ENCODE measurements at regions not wholly inside any gene's neighbourhood (a gene's known extent, or its start where the extent isn't known, plus 50 kb on each side); places are given as distances from the start of the nearest gene placed in this dataset.
"Not testable (repeated sequence)": the region's sequence is repeated elsewhere in the genome, so short reads cannot be mapped to it uniquely, and the experiment has no call there.

DNA sequence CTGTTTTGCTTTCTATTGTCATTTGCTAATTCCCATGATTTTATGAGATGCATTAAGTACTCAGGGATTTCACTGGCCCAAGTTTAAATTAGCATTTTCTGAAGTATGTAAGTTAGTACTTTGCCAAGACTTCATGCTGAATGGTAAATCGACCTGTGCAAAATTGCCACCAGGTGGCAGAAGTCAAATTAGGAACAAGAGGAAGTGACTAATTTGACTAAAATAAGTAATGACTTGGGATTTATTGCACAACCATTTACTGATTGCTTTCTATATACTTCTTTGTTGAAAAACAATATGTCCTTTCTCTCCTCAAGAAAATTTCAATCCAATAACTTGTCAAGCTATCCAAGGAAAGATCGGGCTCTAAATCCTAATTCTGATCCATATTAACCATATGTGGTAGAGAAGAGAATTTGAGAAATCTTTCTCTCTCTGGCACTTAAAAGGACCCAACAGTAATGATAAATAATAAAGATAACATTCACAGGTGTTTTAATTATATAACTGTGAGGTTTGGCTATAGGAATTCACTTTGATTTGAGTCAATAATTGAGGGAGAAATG is 253.7 kb upstream of the CHORDC1 start:
- DNase-seq (ENCODE audit: low read depth), result peak; percentile 1

DNA sequence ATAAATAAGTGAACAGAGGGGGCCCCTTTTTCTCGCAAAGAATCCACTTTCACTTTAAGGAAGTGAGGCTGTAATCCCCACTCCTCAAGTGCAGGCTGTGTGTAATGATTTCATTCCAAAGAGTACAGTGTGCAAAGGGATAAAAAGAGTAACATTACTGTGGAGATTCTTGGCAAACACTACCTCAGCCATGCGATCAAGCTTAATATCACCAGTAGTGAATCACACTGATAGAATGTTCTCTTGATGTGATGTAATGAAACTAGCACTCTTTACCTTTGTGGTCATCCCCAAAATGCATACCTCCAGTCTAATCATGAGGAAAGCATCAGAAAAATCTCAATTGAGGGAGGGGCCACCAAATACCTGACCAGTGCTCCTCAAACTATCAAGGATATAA is 246.1 kb upstream of the CHORDC1 start:
- DNase-seq (ENCODE audit: low read depth), result no peak

- DNase-seq (ENCODE audit: low read depth), result no peak
These were observed 242.7 kb upstream of the CHORDC1 start for GRCh38 chr11:90465553-90465952.

GRCh38 chr11:90455347-90455920 is 232.6 kb upstream of the CHORDC1 start:
- DNase-seq (ENCODE audit: low read depth), result not testable (repeated sequence)

DNA sequence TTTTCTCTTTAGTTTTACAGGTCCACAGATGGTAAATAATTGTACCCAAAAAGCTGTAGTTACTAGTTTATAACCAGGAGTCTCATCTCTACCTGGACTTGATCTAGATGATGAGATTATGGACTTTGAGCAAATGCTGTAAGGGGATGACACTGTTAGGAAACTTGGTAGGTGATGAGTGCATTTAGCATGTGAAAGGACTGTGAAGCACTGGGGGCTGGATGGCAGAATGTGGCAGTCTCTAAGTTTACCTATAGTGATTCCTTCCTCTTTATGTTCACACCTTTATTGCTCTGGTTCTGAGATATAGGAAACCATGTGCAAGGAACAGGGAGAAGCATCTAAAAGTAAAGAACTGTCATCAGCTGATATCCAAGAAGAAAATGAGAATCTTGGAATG is 230.7 kb upstream of the CHORDC1 start:
- no peak for DNase-seq (ENCODE audit: low read depth)

DNA sequence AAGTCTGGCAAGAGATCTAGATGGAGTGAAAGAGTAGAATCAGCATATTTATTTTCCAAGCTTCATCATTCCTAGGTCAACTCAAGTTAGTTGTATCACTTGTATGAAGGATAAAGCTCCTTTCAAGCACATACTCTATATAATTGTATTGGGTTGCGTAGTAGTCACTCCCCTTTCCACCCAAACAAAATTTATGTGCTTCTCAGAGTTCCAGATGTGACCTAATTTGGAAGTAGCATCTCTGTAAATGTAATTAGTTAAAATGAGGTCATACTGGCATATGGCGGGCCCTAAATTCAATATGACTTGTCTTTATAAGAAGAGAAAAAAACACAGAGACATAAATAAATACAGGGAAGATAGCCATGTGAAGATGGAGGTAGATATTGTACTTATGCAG is 226.8 kb upstream of the CHORDC1 start:
- no peak for DNase-seq (ENCODE audit: low read depth)

DNA sequence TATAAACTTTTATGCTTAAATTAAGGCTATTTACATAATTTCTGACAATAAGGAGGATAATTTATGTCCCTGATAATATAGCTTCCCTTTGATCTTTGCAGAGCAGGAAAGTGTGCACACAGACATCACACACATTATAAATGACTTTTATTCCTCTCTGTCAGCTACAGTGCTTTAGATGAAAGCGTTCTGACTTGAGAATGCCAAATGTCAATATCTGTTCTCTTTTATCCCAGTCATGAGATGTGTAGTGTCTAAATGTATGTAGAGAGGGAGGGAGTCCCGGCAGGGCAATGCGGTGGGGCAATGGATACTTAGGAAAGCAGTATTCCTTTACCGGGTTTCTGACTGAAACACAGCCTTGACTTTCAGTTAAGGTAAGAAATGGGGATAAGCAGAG is 225.4 kb upstream of the CHORDC1 start:
- DNase-seq (ENCODE audit: low read depth), result no peak

DNA sequence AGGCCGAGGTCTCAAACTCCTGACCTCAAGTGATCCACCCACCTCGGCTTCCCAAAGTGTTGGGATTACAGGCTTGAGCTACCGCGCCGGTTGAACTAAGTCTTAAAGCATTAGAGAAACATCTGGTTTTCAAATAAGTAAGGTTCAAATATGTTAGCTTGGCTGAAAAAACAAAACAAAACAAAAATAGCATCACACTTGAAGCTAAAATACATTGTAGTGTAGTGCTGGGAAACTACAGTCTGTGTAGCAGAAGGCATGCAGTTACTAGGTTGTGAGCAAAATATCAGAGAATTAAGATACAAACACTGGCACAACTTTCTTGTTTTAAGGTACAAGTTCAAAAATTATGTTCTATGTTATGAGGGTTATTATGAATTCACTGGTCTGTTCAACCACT is 224.8 kb upstream of the CHORDC1 start:
- no peak for DNase-seq (ENCODE audit: low read depth)

- no peak for DNase-seq (ENCODE audit: low read depth)
These were observed 223.4 kb upstream of the CHORDC1 start for GRCh38 chr11:90446207-90446606.

GRCh38 chr11:90438069-90438468 is 215.2 kb upstream of the CHORDC1 start:
- DNase-seq (ENCODE audit: low read depth), result no peak

- DNase-seq (ENCODE audit: low read depth), result no peak
These were observed 212.0 kb upstream of the CHORDC1 start for GRCh38 chr11:90434858-90435257.

GRCh38 chr11:90428836-90429235 is 206.0 kb upstream of the CHORDC1 start:
- no peak for DNase-seq (ENCODE audit: low read depth)

- no peak for DNase-seq (ENCODE audit: low read depth)
These were observed 203.6 kb upstream of the CHORDC1 start for GRCh38 chr11:90426442-90426841.

GRCh38 chr11:90423378-90423777 is 200.5 kb upstream of the CHORDC1 start:
- DNase-seq (ENCODE audit: low read depth), result no peak

- DNase-seq (ENCODE audit: low read depth), result not testable (repeated sequence)
These were observed 199.9 kb upstream of the CHORDC1 start for GRCh38 chr11:90422787-90423186.

DNA sequence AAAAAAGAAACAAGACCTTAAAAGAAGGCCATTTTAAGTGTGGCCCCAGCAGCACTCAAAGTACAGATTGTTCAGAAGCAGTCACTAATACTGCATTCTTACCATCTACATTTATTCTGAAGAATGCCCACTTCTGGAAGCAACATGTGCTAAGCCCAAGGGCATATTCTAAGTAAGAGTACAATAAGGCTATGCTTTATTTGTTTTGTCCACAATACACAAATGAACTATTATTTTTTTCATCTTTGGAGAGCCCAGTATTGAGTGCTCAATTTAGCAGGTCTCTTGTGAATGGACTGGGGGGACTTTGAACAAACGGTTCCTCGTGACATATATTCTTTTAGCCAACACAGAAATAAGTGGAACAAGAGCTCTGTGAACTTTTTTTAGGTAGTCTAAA is 191.4 kb upstream of the CHORDC1 start:
- no peak for DNase-seq (ENCODE audit: low read depth)

DNA sequence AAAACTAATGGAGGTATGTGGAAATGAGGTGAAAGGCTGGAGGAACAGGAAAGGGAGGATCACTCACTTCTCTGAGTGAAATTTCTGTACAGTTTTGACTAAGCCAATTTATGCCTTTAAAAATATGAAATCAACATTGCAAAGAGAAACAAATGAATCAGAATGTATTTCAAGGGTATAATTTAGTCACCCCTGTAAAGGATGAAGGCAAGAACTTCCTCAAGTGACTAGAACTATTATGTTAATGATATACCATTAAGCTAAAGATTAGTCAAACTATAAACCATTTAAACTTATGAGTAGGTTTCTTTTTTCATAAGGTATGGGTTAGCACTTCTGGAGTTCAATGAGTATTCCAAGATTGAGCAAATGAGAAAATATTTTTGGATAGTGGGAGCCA is 184.5 kb upstream of the CHORDC1 start:
- DNase-seq (ENCODE audit: low read depth), result no peak

DNA sequence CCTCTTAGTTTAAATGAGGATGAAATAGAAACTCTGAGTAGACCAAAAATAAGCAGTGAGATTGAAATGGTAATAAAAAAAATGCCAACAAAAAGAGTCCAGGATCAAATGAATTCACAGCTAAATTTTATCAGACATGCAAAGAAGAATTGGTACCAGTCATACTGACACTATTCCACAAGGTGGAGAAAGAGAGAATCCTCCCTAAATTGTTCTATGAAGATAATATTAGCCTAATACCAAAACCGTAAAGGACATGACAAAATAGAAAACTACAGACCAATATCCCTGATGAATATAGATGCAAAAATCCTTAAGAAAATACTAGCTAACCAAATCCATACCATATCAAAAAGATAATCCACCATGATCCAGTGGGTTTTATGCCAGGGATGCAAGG is 169.8 kb upstream of the CHORDC1 start:
- DNase-seq (ENCODE audit: low read depth), result no peak

DNA sequence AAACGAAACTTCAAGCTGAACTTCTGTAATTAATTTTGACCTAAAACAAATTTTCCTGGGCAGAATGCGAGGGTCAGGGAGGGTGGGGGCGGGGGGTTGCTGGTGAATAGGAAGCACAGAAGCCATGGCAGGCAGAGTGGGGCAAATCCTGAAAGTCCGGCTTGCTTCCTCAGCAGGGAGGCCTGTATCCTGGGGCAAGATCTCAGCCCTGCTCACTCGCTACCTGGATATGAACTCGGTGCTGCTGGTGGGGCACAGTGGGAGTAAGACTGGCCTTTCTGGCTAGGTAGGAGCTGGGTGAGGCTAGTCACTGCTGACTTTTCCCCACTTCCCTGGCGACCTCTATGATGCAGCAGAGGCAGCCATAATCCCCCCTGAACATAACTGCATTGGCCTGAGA is 168.9 kb upstream of the CHORDC1 start:
- DNase-seq (ENCODE audit: low read depth), result no peak

GRCh38 chr11:90380206-90380605 is 157.4 kb upstream of the CHORDC1 start:
- DNase-seq (ENCODE audit: low read depth), result no peak

DNA sequence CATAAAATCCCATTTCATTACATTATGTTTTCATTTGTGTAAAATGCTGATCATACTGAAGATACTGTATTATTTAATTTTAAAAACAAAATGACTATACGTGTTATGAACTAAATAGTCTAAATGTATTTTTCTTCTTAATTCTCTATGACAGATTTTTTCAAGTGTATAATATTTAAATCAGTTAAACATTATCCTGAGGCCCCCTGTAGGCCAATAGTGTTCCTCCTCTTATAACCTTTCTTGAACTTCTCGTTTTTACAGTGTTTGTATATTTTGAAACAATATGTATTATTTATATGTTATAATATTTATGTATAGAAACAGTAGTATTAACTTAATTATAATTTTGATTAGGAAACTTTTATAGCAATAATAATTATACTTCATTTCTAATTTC is 151.1 kb upstream of the CHORDC1 start:
- DNase-seq (ENCODE audit: low read depth), result no peak

- no peak for DNase-seq (ENCODE audit: low read depth)
These were observed 141.7 kb upstream of the CHORDC1 start for GRCh38 chr11:90364527-90364926.

- DNase-seq (ENCODE audit: low read depth), result no peak
These were observed 140.9 kb upstream of the CHORDC1 start for GRCh38 chr11:90363739-90364138.

DNA sequence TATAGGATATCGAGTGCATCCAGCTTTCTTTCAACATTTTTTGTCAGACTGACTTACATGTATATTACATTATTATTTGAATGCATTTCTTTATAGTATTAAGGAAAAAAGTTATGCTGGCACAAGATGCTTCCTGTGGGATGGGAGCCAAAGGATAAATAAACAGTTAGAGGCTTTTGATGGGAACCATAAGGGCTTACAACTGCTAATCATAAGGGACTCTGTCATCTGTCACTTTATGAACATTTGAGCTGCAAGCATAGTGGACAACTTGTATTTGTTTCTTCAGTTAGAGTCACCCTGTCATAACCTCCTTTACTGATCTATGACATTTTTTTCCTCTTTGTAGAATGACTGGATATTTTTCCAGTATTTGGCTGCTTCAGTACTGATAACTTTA is 132.4 kb upstream of the CHORDC1 start:
- DNase-seq (ENCODE audit: low read depth), result no peak

Data from myocyte (in vitro differentiated cells).